GM23338 (cell line): ENCODE measurements at regions not wholly inside any gene's neighbourhood (a gene's known extent, or its start where the extent isn't known, plus 50 kb on each side); places are given as distances from the start of the nearest gene placed in this dataset.

ENCODE experiments used
- ATAC-seq: fragments of 200-7000 bp; cut with Tn5 transposase; 3 replicates; pipeline ENCODE4 v1.9.1; 2020
- DNase-seq: peaks from one replicate; pipeline ENCODE4 v3.0.0-alpha.2; 2015; ENCODE audit warnings: low spot score
- H2AFZ ChIP-seq: fragments of 200-600 bp; sonication (generic); 2 replicates; pipeline ENCODE4 v1.8.0; 2016; ENCODE audit warnings: antibody characterized with exemption, mild to moderate bottlenecking, moderate library complexity
- H3F3A ChIP-seq: fragments of 200-600 bp; sonication (generic); replicated peaks from 2 replicates; pipeline ENCODE4 v1.8.0; 2017; ENCODE audit warnings: antibody characterized with exemption, mixed run types, low read depth
- H3K27ac ChIP-seq: fragments of 200-600 bp; sonication (generic); 2 replicates; pipeline ENCODE4 v1.6.1; 2016; ENCODE audit warnings: low read depth
- H3K27me3 ChIP-seq: fragments of 200-600 bp; sonication (generic); 2 replicates; pipeline ENCODE4 v1.8.0; 2016; ENCODE audit warnings: mild to moderate bottlenecking, mixed run types, moderate library complexity; ENCODE audit not compliant: insufficient read depth
- H3K36me3 ChIP-seq: fragments of 200-600 bp; sonication (generic); 2 replicates; pipeline ENCODE4 v1.8.0; 2016; ENCODE audit warnings: mild to moderate bottlenecking; ENCODE audit not compliant: insufficient read depth
- H3K4me1 ChIP-seq: fragments of 200-600 bp; sonication (generic); 2 replicates; pipeline ENCODE4 v1.8.0; 2016; ENCODE audit warnings: mild to moderate bottlenecking, moderate library complexity; ENCODE audit not compliant: insufficient read depth
- H3K4me2 ChIP-seq: fragments of 200-600 bp; sonication (generic); 2 replicates; pipeline ENCODE4 v1.7.1; 2017; ENCODE audit warnings: mixed run types
- H3K4me3 ChIP-seq: fragments of 200-600 bp; sonication (generic); 2 replicates; pipeline ENCODE4 v1.6.1; 2016; ENCODE audit warnings: mixed run types
- H3K79me2 ChIP-seq: fragments of 200-600 bp; sonication (generic); replicated peaks from 2 replicates; pipeline ENCODE4 v1.8.0; 2017; ENCODE audit warnings: mild to moderate bottlenecking; ENCODE audit not compliant: insufficient read depth
- H3K9me2 ChIP-seq: fragments of 200-600 bp; sonication (generic); 2 replicates; pipeline ENCODE4 v1.8.0; 2017; ENCODE audit not compliant: insufficient read depth
- H4K20me1 ChIP-seq: fragments of 200-600 bp; sonication (generic); replicated peaks from 2 replicates; pipeline ENCODE4 v1.8.0; 2017; ENCODE audit warnings: mild to moderate bottlenecking; ENCODE audit not compliant: insufficient read depth
- H3K27ac Mint-ChIP-seq: 2 replicates; pipeline ENCODE4 v1.8.0; 2020; ENCODE audit warnings: inconsistent platforms, mild to moderate bottlenecking, moderate library complexity, mixed read lengths
- H3K27me3 Mint-ChIP-seq: 3 replicates; pipeline ENCODE4 v1.8.0; 2022; ENCODE audit warnings: low read depth, mild to moderate bottlenecking, moderate library complexity, mixed read lengths, inconsistent platforms; ENCODE audit not compliant: insufficient read depth, poor library complexity
- H3K36me3 Mint-ChIP-seq: 3 replicates; pipeline ENCODE4 v1.8.0; 2021; ENCODE audit warnings: low read depth, mild to moderate bottlenecking, inconsistent platforms, moderate library complexity, mixed read lengths
- H3K4me1 Mint-ChIP-seq: 3 replicates; pipeline ENCODE4 v1.8.0; 2020; ENCODE audit warnings: mild to moderate bottlenecking, inconsistent platforms, mixed read lengths
- H3K4me3 Mint-ChIP-seq: 3 replicates; pipeline ENCODE4 v1.8.0; 2021; ENCODE audit warnings: moderate library complexity, mild to moderate bottlenecking, inconsistent platforms, mixed read lengths
- H3K9me3 Mint-ChIP-seq: 3 replicates; pipeline ENCODE4 v1.8.0; 2020; ENCODE audit warnings: moderate library complexity, mild to moderate bottlenecking, inconsistent platforms, mixed read lengths
- CREB1 ChIP-seq: fragments of 250-450 bp; sonication (Bioruptor Pico); IDR thresholded peaks from 2 replicates; pipeline ENCODE4 v1.5.0; 2020; ENCODE audit warnings: low read depth, mild to moderate bottlenecking, moderate library complexity
- CTCF ChIP-seq, 2 experiments: fragments of 200-600 bp in 1 of 2; sonication (generic) in 1 of 2; conservative IDR thresholded peaks; 2 replicates each; pipeline versions ENCODE4 v1.5.1 to v1.6.1; 2016 to 2017; ENCODE audit warnings: antibody characterized with exemption in 2 of 2, low read depth in 2 of 2, mild to moderate bottlenecking in 2 of 2, moderate library complexity in 1 of 2
- ETS1 ChIP-seq: IDR thresholded peaks from 2 replicates; pipeline ENCODE4 v1.6.1; 2016; ENCODE audit warnings: antibody characterized with exemption
- EZH2 ChIP-seq: fragments of 200-600 bp; sonication (generic); IDR thresholded peaks from one replicate; pipeline ENCODE4 v1.8.0; 2017; ENCODE audit warnings: antibody characterized with exemption, mild to moderate bottlenecking, low read depth; ENCODE audit not compliant: unreplicated experiment
- EZH2phosphoT487 ChIP-seq: fragments of 200-600 bp; sonication (generic); IDR thresholded peaks from one replicate; pipeline ENCODE4 v1.8.1; 2018; ENCODE audit warnings: antibody characterized with exemption; ENCODE audit not compliant: unreplicated experiment
- JUNB ChIP-seq: IDR thresholded peaks from one replicate; pipeline ENCODE4 v1.6.1; 2016; ENCODE audit warnings: antibody characterized with exemption; ENCODE audit not compliant: unreplicated experiment
- NANOG ChIP-seq: IDR thresholded peaks from 2 replicates; pipeline ENCODE4 v1.6.1; 2016; ENCODE audit warnings: antibody characterized with exemption, borderline replicate concordance
- POLR2AphosphoS5 ChIP-seq: IDR thresholded peaks from 2 replicates; pipeline ENCODE4 v1.6.1; 2016; ENCODE audit warnings: antibody characterized with exemption, low read depth
- REST ChIP-seq: IDR thresholded peaks from one replicate; pipeline ENCODE4 v1.6.1; 2018; ENCODE audit warnings: antibody characterized with exemption; ENCODE audit not compliant: unreplicated experiment
- STAT1 ChIP-seq: IDR thresholded peaks from one replicate; pipeline ENCODE4 v1.6.1; 2016; ENCODE audit warnings: antibody characterized with exemption; ENCODE audit not compliant: unreplicated experiment
- ZNF114 ChIP-seq: fragments of 250-450 bp; sonication (Bioruptor Pico); IDR thresholded peaks from 2 replicates; pipeline ENCODE4 v1.5.0; 2020; ENCODE audit warnings: mild to moderate bottlenecking, moderate library complexity
- ZNF331 ChIP-seq: fragments of 250-450 bp; sonication (Bioruptor Pico); IDR thresholded peaks from 2 replicates; pipeline ENCODE4 v1.5.0; 2020; ENCODE audit warnings: low read depth, mild to moderate bottlenecking, moderate library complexity
- ZNF462 ChIP-seq: fragments of 250-450 bp; sonication (Bioruptor Pico); IDR thresholded peaks from 2 replicates; pipeline ENCODE4 v1.5.0; 2020; ENCODE audit warnings: mild to moderate bottlenecking, moderate library complexity

DNA sequence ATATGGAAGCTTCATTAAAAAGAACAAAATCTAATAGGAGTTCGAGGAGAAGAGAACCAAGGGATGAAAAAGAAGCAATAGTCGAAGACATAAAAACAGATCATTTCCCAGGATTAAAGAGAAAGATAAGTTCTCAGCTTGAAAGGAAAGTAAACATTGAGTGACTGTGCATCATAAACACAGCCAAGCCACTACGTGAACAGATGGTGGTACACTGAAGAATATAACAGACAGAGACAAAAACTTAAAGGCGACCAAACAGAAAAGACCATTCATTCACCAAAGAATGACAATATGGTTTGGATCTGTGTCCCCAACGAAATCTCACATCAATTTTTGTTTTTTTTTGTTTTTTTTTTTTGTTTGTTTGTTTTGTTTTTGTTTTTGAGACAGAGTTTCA lies 210.8 kb upstream of the LINGO1 start:
- DNase-seq (no peak), ATAC-seq (no peak)
- Histone ChIP-seq H3K4me3 (no peak overlapping the region), H3K9me2 (peaks cover 3% of the 10 kb centered on the region; the same call in 1 of the 2 replicates), H3K79me2 (no peaks in the 10 kb centered on the region), H3K4me1 (no peaks in the 10 kb centered on the region), H4K20me1 (no peaks in the 10 kb centered on the region), H3K27ac (no peak overlapping the region), H3K36me3 (peaks cover 3% of the 10 kb centered on the region; the same call in 1 of the 2 replicates), H2AFZ (no peak overlapping the region), H3F3A (no peaks in the 10 kb centered on the region), H3K27me3 (no peaks in the 10 kb centered on the region), H3K4me2 (no peak overlapping the region)
- Mint-ChIP-seq H3K27me3 (no peaks in the 10 kb centered on the region), H3K27ac (no peak overlapping the region), H3K9me3 (peaks cover 26% of the 10 kb centered on the region), H3K4me1 (peaks cover 7% of the 10 kb centered on the region), H3K36me3 (peaks cover 18% of the 10 kb centered on the region), H3K4me3 (no peak overlapping the region)
- TF ChIP-seq JUNB = no peak
- TF ChIP-seq REST = no peak
- no peak for TF ChIP-seq CREB1 (CRISPR knock-in tag)
- no peak for TF ChIP-seq NANOG
- TF ChIP-seq EZH2 = no peak
- no peak for TF ChIP-seq EZH2phosphoT487
- TF ChIP-seq STAT1 = no peak
- no peak for TF ChIP-seq ETS1
- no peak for TF ChIP-seq ZNF114 (CRISPR knock-in tag)
- no peak for TF ChIP-seq ZNF331 (CRISPR knock-in tag)
- TF ChIP-seq ZNF462 = no peak
- TF ChIP-seq POLR2AphosphoS5 = no peak
- no peak for TF ChIP-seq CTCF (conservative IDR thresholded peaks at IDR 0.05; ENCODE audit: low read depth in 2 of 2)
